Brain microvascular endothelial cell (primary cell): ENCODE measurements at regions not wholly inside any gene's neighbourhood (a gene's known extent, or its start where the extent isn't known, plus 50 kb on each side); places are given as distances from the start of the nearest gene placed in this dataset.
A peak's percentile ranks its signal among the peaks of the same experiment; 100 is the strongest.

ENCODE experiments used
- DNase-seq: peaks from one replicate; pipeline ENCODE4 v3.0.0-alpha.2; 2020
- H3K27ac ChIP-seq: fragments of 250-450 bp; sonication (Bioruptor Pico); 2 replicates; pipeline ENCODE4 v1.5.1; 2020; ENCODE audit warnings: mild to moderate bottlenecking, moderate library complexity
- H3K27me3 ChIP-seq: fragments of 250-450 bp; sonication (Bioruptor Pico); replicated peaks from 2 replicates; pipeline ENCODE4 v1.5.1; 2020; ENCODE audit warnings: mild to moderate bottlenecking
- H3K36me3 ChIP-seq: fragments of 250-450 bp; sonication (Bioruptor Pico); replicated peaks from 2 replicates; pipeline ENCODE4 v1.5.1; 2020; ENCODE audit warnings: mild to moderate bottlenecking
- H3K4me3 ChIP-seq: 2 replicates; pipeline ENCODE4 v1.5.1; 2011; ENCODE audit warnings: low read depth, mild to moderate bottlenecking, control low read depth, low read length, moderate library complexity
- in situ Hi-C: cut with HindIII; loops from 2 replicates; pipeline ENCODE4 v1.10.0; 2017; ENCODE audit warnings: low sequenced_read_pairs, low pct_ligation_motif_present
- TF ChIP-seq, protein P1 (sequence below): IDR thresholded peaks from 2 replicates; pipeline ENCODE4 v1.5.1; 2011; ENCODE audit warnings: low read depth, mild to moderate bottlenecking, moderate library complexity, low read length, control low read depth, inconsistent platforms; ENCODE audit errors: missing control alignments

GRCh38 chr10:129046962-129047361 is 420.1 kb upstream of the MGMT start:
- TF ChIP-seq, protein P1, sequence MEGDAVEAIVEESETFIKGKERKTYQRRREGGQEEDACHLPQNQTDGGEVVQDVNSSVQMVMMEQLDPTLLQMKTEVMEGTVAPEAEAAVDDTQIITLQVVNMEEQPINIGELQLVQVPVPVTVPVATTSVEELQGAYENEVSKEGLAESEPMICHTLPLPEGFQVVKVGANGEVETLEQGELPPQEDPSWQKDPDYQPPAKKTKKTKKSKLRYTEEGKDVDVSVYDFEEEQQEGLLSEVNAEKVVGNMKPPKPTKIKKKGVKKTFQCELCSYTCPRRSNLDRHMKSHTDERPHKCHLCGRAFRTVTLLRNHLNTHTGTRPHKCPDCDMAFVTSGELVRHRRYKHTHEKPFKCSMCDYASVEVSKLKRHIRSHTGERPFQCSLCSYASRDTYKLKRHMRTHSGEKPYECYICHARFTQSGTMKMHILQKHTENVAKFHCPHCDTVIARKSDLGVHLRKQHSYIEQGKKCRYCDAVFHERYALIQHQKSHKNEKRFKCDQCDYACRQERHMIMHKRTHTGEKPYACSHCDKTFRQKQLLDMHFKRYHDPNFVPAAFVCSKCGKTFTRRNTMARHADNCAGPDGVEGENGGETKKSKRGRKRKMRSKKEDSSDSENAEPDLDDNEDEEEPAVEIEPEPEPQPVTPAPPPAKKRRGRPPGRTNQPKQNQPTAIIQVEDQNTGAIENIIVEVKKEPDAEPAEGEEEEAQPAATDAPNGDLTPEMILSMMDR: no peak
- H3K36me3 ChIP-seq: no peaks in the 10 kb centered on the region
- H3K4me3 ChIP-seq: no peak overlapping the region
- peak; percentile 2 for DNase-seq
- in situ Hi-C loops: no loop called here
- no peaks in the 10 kb centered on the region for H3K27me3 ChIP-seq
- H3K27ac ChIP-seq: no peak overlapping the region

- in situ Hi-C loops: no loop called here
- no peak overlapping the region for H3K4me3 ChIP-seq
- H3K27ac ChIP-seq: no peak overlapping the region
- TF ChIP-seq, protein P1: no peak
- DNase-seq: no peak
- H3K36me3 ChIP-seq: no peaks in the 10 kb centered on the region
- no peaks in the 10 kb centered on the region for H3K27me3 ChIP-seq
Measured at GRCh38 chr10:129047600-129047999, 419.4 kb upstream of the MGMT start.

GRCh38 chr10:129048513-129048912 is 418.5 kb upstream of the MGMT start:
- TF ChIP-seq, protein P1: no peak
- in situ Hi-C loops: no loop called here
- H3K4me3 ChIP-seq: no peak overlapping the region
- H3K27ac ChIP-seq: no peak overlapping the region
- H3K36me3 ChIP-seq: no peaks in the 10 kb centered on the region
- H3K27me3 ChIP-seq: no peaks in the 10 kb centered on the region
- peak; percentile 1 for DNase-seq

DNA sequence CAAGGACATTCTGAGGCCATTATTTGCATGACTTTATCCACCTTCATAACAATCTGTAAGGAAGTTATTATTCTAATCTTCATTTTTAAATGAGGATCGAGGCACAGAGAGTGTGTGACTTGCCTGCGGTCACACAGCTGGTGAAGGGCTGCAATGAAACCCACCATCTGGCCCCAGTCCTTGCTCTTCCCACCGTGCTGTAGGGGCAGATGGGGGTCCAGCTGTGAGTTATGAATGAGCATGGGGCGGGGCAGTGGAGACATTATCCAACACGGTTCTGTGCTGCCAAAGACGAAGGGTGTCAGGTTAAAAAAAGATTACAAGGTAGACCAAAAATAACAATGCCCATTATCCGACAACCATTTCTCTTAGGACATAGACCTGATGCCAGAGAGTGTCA is 417.5 kb upstream of the MGMT start:
- TF ChIP-seq, protein P1: no peak
- no peak for DNase-seq

GRCh38 chr10:129055225-129055624 is 411.8 kb upstream of the MGMT start:
- no peaks in the 10 kb centered on the region for H3K27me3 ChIP-seq
- H3K27ac ChIP-seq: no peak overlapping the region
- no peaks in the 10 kb centered on the region for H3K36me3 ChIP-seq
- in situ Hi-C loops: no loop called here
- H3K4me3 ChIP-seq: no peak overlapping the region
- TF ChIP-seq, protein P1: no peak
- no peak for DNase-seq

More for the DNA sequence above, 417.5 kb upstream of the MGMT start:
- in situ Hi-C loops: no loop called here
- Histone ChIP-seq H3K4me3 (no peak overlapping the region), H3K36me3 (no peaks in the 10 kb centered on the region), H3K27ac (no peak overlapping the region), H3K27me3 (no peaks in the 10 kb centered on the region)

DNA sequence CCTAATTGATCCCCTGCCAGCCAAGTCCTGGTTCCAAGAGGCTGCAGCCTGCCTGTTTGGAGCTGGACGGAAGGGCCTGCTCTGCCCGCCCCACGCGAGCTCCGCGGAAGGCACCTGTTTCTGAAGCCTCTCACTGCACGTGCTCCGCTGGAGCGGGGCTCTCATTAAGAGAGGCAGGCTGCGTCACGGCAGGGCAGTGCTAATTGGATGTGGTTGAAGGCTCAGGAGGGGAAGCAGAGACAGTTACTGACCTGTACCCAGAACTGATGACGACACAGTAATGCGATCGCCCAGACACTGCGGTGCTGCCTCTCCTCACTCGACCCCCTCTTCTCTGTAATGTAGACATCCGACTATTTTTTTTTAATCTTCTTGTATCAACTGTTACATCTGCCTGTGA is 411.1 kb upstream of the MGMT start:
- Histone ChIP-seq H3K27ac (no peak overlapping the region), H3K36me3 (no peaks in the 10 kb centered on the region), H3K27me3 (no peaks in the 10 kb centered on the region), H3K4me3 (no peak overlapping the region)
- DNase-seq: no peak
- TF ChIP-seq, protein P1: no peak
- in situ Hi-C loops: no loop called here
